Central memory CD8-positive, alpha-beta T cell (primary cell): ENCODE measurements at regions not wholly inside any gene's neighbourhood (a gene's known extent, or its start where the extent isn't known, plus 50 kb on each side); places are given as distances from the start of the nearest gene placed in this dataset.
"Not testable (repeated sequence)": the region's sequence is repeated elsewhere in the genome, so short reads cannot be mapped to it uniquely, and the experiment has no call there.

Experiments used
- ATAC-seq: fragments of 150-1000 bp; cut with Tn5 transposase; replicated peaks from 2 replicates; pipeline ENCODE4 v1.10.0; 2022; ENCODE audit warnings: mild to moderate bottlenecking, moderate FRiP score, moderate number of reproducible peaks; ENCODE audit not compliant: poor library complexity, severe bottlenecking; ENCODE audit errors: extremely low read depth
- DNase-seq, 2 donors: peaks; one replicate each; pipeline ENCODE4 v3.0.0; 2021; ENCODE audit warnings: low spot score in 2 of 2
- H3K27ac Mint-ChIP-seq: one replicate; pipeline ENCODE4 v1.8.0; 2022; ENCODE audit warnings: low read depth, mild to moderate bottlenecking, moderate library complexity, mixed read lengths
- H3K27me3 Mint-ChIP-seq: one replicate; pipeline ENCODE4 v1.8.0; 2022; ENCODE audit warnings: mixed read lengths
- H3K36me3 Mint-ChIP-seq: one replicate; pipeline ENCODE4 v1.8.0; 2022; ENCODE audit warnings: mild to moderate bottlenecking, moderate library complexity, mixed read lengths; ENCODE audit not compliant: insufficient read depth
- H3K4me1 Mint-ChIP-seq: one replicate; pipeline ENCODE4 v1.8.0; 2022; ENCODE audit warnings: mixed read lengths
- H3K4me3 Mint-ChIP-seq: one replicate; pipeline ENCODE4 v1.8.0; 2022; ENCODE audit warnings: mild to moderate bottlenecking, moderate library complexity, mixed read lengths
- H3K9me3 Mint-ChIP-seq: one replicate; pipeline ENCODE4 v1.8.0; 2022; ENCODE audit warnings: mixed read lengths

GRCh38 chr1:166682588-166682987 is 156.7 kb upstream of the POGK start:
- H3K4me1 Mint-ChIP-seq, result no peaks in the 10 kb centered on the region
- H3K27me3 Mint-ChIP-seq, result peaks cover 34% of the 10 kb centered on the region
- H3K27ac Mint-ChIP-seq, result no peak overlapping the region
- no peak for DNase-seq
- H3K9me3 Mint-ChIP-seq, result peaks cover 12% of the 10 kb centered on the region
- H3K4me3 Mint-ChIP-seq, result no peak overlapping the region
- no peak for ATAC-seq
- H3K36me3 Mint-ChIP-seq, result no peaks in the 10 kb centered on the region

GRCh38 chr1:166684669-166685068 is 154.6 kb upstream of the POGK start:
- DNase-seq, H3K27ac Mint-ChIP-seq, H3K4me1 Mint-ChIP-seq, H3K36me3 Mint-ChIP-seq, ATAC-seq, H3K4me3 Mint-ChIP-seq: not testable (repeated sequence)
- Mint-ChIP-seq H3K27me3 (peaks cover 39% of the 10 kb centered on the region), H3K9me3 (peaks cover 12% of the 10 kb centered on the region)

GRCh38 chr1:166685200-166685599 is 154.1 kb upstream of the POGK start:
- H3K27me3 Mint-ChIP-seq, result peaks cover 39% of the 10 kb centered on the region
- H3K36me3 Mint-ChIP-seq, result no peaks in the 10 kb centered on the region
- H3K4me3 Mint-ChIP-seq, result no peak overlapping the region
- DNase-seq (no peak), ATAC-seq (no peak)
- H3K27ac Mint-ChIP-seq, result no peak overlapping the region
- H3K9me3 Mint-ChIP-seq, result peaks cover 12% of the 10 kb centered on the region
- H3K4me1 Mint-ChIP-seq, result no peaks in the 10 kb centered on the region

DNA sequence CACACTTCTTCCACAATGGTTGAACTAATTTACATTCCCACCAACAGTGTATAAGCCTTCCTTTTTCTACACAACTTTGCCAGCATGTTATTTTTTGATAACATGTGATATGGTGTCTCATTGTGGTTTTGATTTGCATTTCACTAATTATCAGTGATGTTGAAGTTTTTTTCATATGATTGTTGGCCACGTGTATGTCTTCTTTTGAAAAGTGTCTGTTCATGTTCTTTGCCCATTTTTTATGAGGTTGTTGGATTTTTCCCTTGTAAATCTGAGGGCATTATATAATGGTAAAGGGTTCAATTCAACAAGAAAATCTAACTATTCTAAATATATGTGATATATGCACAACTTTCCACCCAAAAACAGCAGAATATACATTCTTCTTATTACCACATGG is 153.4 kb upstream of the POGK start:
- not testable (repeated sequence) for ATAC-seq, DNase-seq, H3K4me3 Mint-ChIP-seq, H3K36me3 Mint-ChIP-seq, H3K27ac Mint-ChIP-seq, H3K4me1 Mint-ChIP-seq
- Mint-ChIP-seq H3K9me3 (peaks cover 12% of the 10 kb centered on the region), H3K27me3 (peaks cover 39% of the 10 kb centered on the region)

GRCh38 chr1:166690596-166690995 is 148.7 kb upstream of the POGK start:
- H3K27ac Mint-ChIP-seq, DNase-seq, ATAC-seq, H3K36me3 Mint-ChIP-seq, H3K4me1 Mint-ChIP-seq, H3K4me3 Mint-ChIP-seq: not testable (repeated sequence)
- Mint-ChIP-seq H3K9me3 (peaks cover 12% of the 10 kb centered on the region), H3K27me3 (peaks cover 64% of the 10 kb centered on the region)

GRCh38 chr1:166691476-166691875 is 147.8 kb upstream of the POGK start:
- no peak for ATAC-seq

DNA sequence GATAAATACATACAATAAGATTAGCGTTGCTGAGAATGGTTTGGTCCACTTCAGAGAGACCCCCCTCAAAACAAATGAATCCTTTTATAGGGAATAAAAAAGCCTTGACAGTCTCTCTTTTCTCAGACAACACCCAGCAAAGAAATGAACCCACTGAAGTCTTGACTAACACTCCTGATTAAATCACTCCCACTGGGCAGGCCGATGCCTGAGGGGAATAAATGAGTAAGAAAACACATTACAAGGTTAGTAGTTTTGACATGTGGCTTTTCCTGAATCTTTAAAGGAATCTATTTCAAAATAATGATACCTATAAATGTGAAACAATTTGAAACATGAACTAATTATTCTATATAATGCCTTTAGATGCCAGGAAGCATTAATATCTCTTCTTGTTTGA is 146.9 kb upstream of the POGK start:
- DNase-seq (no peak), ATAC-seq (no peak)
- Mint-ChIP-seq H3K4me1 (no peaks in the 10 kb centered on the region), H3K9me3 (no peaks in the 10 kb centered on the region), H3K27me3 (peaks cover 57% of the 10 kb centered on the region), H3K36me3 (no peaks in the 10 kb centered on the region), H3K27ac (no peak overlapping the region), H3K4me3 (no peak overlapping the region)

More at GRCh38 chr1:166691476-166691875, 147.8 kb upstream of the POGK start:
- no peaks in the 10 kb centered on the region for H3K36me3 Mint-ChIP-seq
- no peak overlapping the region for H3K27ac Mint-ChIP-seq
- H3K4me1 Mint-ChIP-seq, result no peaks in the 10 kb centered on the region
- DNase-seq, result no peak
- peaks cover 3% of the 10 kb centered on the region for H3K9me3 Mint-ChIP-seq
- peaks cover 63% of the 10 kb centered on the region for H3K27me3 Mint-ChIP-seq
- no peak overlapping the region for H3K4me3 Mint-ChIP-seq

GRCh38 chr1:166693158-166693557 is 146.1 kb upstream of the POGK start:
- Mint-ChIP-seq H3K36me3 (no peaks in the 10 kb centered on the region), H3K27me3 (peaks cover 50% of the 10 kb centered on the region), H3K27ac (no peak overlapping the region), H3K4me3 (no peak overlapping the region), H3K9me3 (no peaks in the 10 kb centered on the region), H3K4me1 (no peaks in the 10 kb centered on the region)
- no peak for ATAC-seq
- no peak for DNase-seq

DNA sequence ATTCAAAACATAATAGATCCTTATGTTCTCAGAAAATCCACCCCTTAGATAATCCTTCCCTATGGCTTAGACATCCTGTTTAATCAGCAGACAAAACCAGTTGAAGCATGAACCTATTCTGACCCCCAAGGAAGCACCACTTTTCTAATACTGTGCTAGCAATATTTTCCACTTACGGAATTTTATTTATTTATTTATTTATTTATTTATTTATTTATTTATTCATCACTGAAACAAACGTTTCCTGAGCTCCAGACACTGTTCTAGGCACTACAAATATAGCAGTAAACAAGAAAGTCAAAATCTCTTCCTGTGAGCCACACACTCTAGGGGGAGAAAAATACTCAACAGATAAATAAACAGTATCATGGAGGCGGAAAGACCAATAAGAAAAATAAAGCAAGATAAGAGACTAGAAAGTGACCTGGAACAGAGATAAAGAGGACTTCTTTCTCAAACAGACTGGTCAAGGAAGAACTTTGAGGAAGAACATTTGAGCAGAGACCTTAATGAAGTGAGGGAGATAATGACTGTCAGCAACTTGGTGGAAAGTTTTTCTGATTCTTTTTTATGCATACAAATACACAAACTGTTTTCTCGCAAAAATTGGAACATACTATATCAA is 145.5 kb upstream of the POGK start:
- H3K36me3 Mint-ChIP-seq, result no peaks in the 10 kb centered on the region
- ATAC-seq (no peak), DNase-seq (no peak)
- no peaks in the 10 kb centered on the region for H3K9me3 Mint-ChIP-seq
- no peaks in the 10 kb centered on the region for H3K4me1 Mint-ChIP-seq
- peaks cover 52% of the 10 kb centered on the region for H3K27me3 Mint-ChIP-seq
- no peak overlapping the region for H3K4me3 Mint-ChIP-seq
- no peak overlapping the region for H3K27ac Mint-ChIP-seq

DNA sequence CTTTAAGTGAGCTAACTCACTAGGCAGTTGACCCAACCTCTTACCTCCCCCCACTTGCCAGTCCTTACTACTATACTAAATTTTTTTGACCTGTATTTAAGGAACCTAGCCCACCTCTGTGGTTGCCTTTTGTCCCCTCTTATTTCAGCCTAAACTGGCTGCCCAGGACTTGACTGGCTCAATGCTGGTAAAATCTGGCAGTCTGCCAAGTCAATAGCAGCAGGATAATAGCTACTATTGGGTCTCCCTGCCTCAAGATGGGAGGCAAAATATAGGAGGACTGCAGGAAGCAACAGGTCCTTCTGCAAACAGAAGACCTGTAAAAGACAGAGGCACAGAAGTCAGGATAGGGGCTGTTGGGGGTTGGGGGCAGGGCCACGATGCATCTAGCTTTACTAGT is 144.2 kb upstream of the POGK start:
- ATAC-seq (no peak), DNase-seq (no peak)
- no peaks in the 10 kb centered on the region for H3K4me1 Mint-ChIP-seq
- no peak overlapping the region for H3K27ac Mint-ChIP-seq
- no peak overlapping the region for H3K4me3 Mint-ChIP-seq
- H3K36me3 Mint-ChIP-seq, result no peaks in the 10 kb centered on the region
- no peaks in the 10 kb centered on the region for H3K9me3 Mint-ChIP-seq
- peaks cover 61% of the 10 kb centered on the region for H3K27me3 Mint-ChIP-seq

DNA sequence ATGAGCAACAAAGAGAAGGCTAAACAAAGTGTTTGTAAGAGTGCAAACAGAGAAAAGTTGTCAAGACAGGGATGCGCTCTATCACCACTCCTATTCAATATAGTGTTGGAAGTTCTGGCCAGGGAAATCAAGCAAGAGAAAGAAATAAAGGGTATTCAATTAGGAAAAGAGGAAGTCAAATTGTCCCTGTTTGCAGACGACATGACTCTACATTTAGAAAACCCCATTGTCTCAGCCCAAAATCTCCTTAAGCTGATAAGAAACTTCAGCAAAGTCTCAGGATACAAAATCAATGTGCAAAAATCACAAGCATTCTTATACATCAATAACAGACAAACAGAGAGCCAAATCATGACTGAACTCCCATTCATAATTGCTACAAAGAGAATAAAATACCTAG is 143.4 kb upstream of the POGK start:
- not testable (repeated sequence) for H3K4me1 Mint-ChIP-seq, DNase-seq, H3K4me3 Mint-ChIP-seq, H3K27ac Mint-ChIP-seq, H3K9me3 Mint-ChIP-seq, ATAC-seq, H3K36me3 Mint-ChIP-seq
- peaks cover 68% of the 10 kb centered on the region for H3K27me3 Mint-ChIP-seq

DNA sequence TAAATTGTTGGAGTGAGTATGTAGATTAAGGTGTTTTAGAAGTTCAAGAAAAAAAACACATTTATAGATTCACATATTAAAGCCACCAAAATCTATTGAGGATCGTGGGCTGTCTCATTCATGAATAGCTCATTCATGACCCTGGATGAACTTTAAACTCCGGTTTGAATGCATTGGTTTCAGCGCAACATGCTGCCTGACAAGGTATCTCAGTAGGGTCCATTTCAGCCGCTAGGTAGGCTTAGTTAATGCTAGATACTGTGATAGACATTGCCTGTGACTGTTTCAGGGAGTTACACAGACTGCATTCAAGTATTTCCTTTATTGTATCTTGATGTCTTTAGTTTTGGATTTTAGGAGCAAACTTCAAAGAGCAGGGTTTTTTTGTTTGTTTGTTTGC is 140.5 kb upstream of the POGK start:
- ATAC-seq (no peak), DNase-seq (no peak)
- no peaks in the 10 kb centered on the region for H3K4me1 Mint-ChIP-seq
- no peak overlapping the region for H3K27ac Mint-ChIP-seq
- H3K4me3 Mint-ChIP-seq, result no peak overlapping the region
- H3K9me3 Mint-ChIP-seq, result no peaks in the 10 kb centered on the region
- peaks cover 62% of the 10 kb centered on the region for H3K27me3 Mint-ChIP-seq
- H3K36me3 Mint-ChIP-seq, result no peaks in the 10 kb centered on the region

- H3K36me3 Mint-ChIP-seq, result no peaks in the 10 kb centered on the region
- H3K4me3 Mint-ChIP-seq, result no peak overlapping the region
- H3K4me1 Mint-ChIP-seq, result no peaks in the 10 kb centered on the region
- ATAC-seq, result no peak
- H3K27ac Mint-ChIP-seq, result no peak overlapping the region
- H3K9me3 Mint-ChIP-seq, result no peaks in the 10 kb centered on the region
- H3K27me3 Mint-ChIP-seq, result peaks cover 65% of the 10 kb centered on the region
- DNase-seq, result no peak
These were observed 139.7 kb upstream of the POGK start for GRCh38 chr1:166699613-166700012.
